Activated naive CD8-positive, alpha-beta T cell treated with anti-CD3 and anti-CD28 coated beads, Interleukin-2, amount 50 U/mL, for 24 hours (primary cell): ENCODE measurements at regions not wholly inside any gene's neighbourhood (a gene's known extent, or its start where the extent isn't known, plus 50 kb on each side); places are given as distances from the start of the nearest gene placed in this dataset.
"Not testable (repeated sequence)": the region's sequence is repeated elsewhere in the genome, so short reads cannot be mapped to it uniquely, and the experiment has no call there.

Source experiments
- ATAC-seq: fragments of 150-1000 bp; cut with Tn5 transposase; one replicate; pipeline ENCODE4 v1.10.0; 2021
- DNase-seq: peaks from one replicate; pipeline ENCODE4 v3.0.0; 2021
- H3K27ac Mint-ChIP-seq: one replicate; pipeline ENCODE4 v1.8.0; 2021; ENCODE audit warnings: mild to moderate bottlenecking, mixed read lengths
- H3K27me3 Mint-ChIP-seq: one replicate; pipeline ENCODE4 v1.8.0; 2021; ENCODE audit warnings: mixed read lengths
- H3K36me3 Mint-ChIP-seq: one replicate; pipeline ENCODE4 v1.8.0; 2021; ENCODE audit warnings: low read depth, mixed read lengths
- H3K4me1 Mint-ChIP-seq: one replicate; pipeline ENCODE4 v1.8.0; 2021; ENCODE audit warnings: mixed read lengths
- H3K4me3 Mint-ChIP-seq: one replicate; pipeline ENCODE4 v1.8.0; 2021; ENCODE audit warnings: mild to moderate bottlenecking, moderate library complexity, mixed read lengths
- H3K9me3 Mint-ChIP-seq: one replicate; pipeline ENCODE4 v1.8.0; 2021; ENCODE audit warnings: mixed read lengths

DNA sequence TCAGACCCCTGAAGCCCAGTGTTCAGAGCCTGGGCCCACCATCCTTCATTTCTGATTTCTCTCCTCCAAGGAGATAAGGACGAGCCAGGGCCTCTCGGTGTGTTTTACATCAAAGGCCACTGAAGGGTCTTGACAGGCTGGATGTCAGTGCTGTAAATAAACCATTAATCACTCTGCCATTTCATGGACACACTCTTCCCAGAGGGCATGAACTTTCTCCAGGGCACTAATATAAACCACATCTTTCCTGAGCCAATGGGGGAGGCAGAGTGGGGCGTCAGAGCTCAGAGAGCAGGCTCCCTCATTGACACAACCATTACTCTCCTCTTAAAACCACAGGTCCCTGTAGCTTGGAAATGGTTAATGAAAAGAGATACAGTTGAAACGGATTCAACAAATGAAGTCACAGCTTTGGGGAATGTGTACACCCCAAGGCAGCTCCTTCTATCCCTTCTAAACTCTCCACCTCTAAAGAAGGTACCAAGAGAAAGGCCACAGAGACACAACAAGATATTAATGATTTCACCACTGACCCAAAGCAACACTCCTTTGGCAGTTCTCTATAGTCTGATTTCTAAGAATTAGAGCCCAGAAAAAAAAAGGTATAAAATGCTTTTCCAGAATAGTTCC lies 200.6 kb downstream of the CHIC2 start:
- H3K9me3 Mint-ChIP-seq: no peaks in the 10 kb centered on the region
- no peaks in the 10 kb centered on the region for H3K4me1 Mint-ChIP-seq
- H3K36me3 Mint-ChIP-seq: no peaks in the 10 kb centered on the region
- DNase-seq (no peak), ATAC-seq (no peak)
- peaks cover 4% of the 10 kb centered on the region for H3K27me3 Mint-ChIP-seq
- H3K27ac Mint-ChIP-seq: no peak overlapping the region
- no peak overlapping the region for H3K4me3 Mint-ChIP-seq

DNA sequence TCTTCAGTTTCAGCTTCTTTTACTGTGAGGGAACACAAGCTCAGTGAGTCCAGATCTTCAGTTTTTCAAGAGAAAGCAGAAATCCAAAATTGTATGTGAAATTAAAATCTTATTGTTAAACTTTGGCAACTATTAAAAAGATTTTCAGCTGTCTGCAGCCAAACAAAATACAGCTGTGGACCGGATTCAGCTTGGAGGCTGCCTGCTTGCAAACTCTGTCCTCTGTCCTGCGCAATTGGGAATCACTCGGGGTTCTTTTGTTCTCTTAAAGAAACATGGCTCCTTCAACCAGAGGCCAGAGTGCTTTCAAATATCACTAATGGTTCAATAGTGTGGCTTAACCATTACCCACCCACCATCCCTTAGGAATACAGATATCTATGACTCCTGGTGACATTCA lies 201.2 kb downstream of the CHIC2 start:
- H3K27ac Mint-ChIP-seq: no peak overlapping the region
- H3K4me3 Mint-ChIP-seq: no peak overlapping the region
- ATAC-seq: no peak
- no peaks in the 10 kb centered on the region for H3K4me1 Mint-ChIP-seq
- DNase-seq: no peak
- H3K36me3 Mint-ChIP-seq: no peaks in the 10 kb centered on the region
- H3K27me3 Mint-ChIP-seq: peaks cover 4% of the 10 kb centered on the region
- no peaks in the 10 kb centered on the region for H3K9me3 Mint-ChIP-seq

DNA sequence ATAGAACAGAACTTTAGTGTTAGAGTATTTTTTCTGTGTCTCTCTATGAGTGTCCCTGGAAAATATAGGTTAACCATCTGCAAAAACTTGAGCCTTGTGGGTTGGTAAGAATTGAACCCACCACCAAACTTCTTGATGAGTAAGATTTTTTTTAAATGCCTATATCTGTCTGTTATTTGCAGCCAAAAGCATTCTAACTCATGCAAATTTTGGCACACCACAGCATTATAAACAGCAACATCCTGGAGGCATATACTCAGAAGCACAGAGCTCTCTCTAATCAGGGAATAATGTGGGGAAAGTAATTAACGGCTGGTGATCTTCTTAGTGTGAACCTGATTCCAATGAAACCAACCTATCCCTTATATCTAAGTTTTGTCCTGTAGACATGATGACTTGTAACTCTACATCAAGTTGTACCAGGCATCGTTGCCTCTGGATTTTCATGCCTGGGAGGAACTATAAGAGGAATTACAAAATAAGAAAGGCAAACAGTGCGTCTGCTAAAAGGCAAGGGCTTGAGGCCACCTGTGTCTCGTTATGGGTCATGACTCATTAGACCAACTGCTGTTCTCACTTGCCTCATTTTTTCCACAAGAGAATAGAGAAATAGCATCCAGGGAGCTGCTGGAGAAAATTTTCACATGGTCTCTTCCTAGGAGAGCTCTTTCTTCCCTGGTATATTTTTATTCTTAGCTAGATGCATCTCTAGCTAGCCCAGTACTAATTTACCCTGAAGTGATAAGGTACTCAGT lies 202.4 kb downstream of the CHIC2 start:
- no peak overlapping the region for H3K27ac Mint-ChIP-seq
- H3K9me3 Mint-ChIP-seq: no peaks in the 10 kb centered on the region
- H3K36me3 Mint-ChIP-seq: no peaks in the 10 kb centered on the region
- no peaks in the 10 kb centered on the region for H3K4me1 Mint-ChIP-seq
- peaks cover 2% of the 10 kb centered on the region for H3K27me3 Mint-ChIP-seq
- ATAC-seq: no peak
- no peak overlapping the region for H3K4me3 Mint-ChIP-seq
- no peak for DNase-seq

DNA sequence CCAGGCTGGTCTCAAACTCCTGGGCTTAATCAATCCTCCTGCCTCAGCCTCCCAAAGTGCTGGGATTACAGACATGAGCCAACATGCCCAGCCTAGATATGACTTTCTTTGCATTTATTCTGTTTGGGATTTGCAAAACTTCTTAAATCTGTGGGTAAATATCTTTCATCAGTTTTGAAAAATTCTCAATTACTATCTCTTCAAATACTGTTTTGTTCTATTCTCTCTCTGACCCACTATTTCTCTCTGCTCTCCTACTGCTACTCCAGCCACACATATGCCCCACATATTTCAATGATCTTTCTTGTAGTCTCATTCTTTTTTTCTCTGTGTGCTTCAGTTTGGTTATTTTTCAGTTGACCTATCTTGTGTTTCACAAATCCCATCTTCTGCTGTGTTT lies 205.1 kb downstream of the CHIC2 start:
- H3K9me3 Mint-ChIP-seq: no peaks in the 10 kb centered on the region
- no peaks in the 10 kb centered on the region for H3K36me3 Mint-ChIP-seq
- H3K4me1 Mint-ChIP-seq: peaks cover 4% of the 10 kb centered on the region
- H3K4me3 Mint-ChIP-seq: no peak overlapping the region
- peaks cover 2% of the 10 kb centered on the region for H3K27me3 Mint-ChIP-seq
- DNase-seq (no peak), ATAC-seq (no peak)
- H3K27ac Mint-ChIP-seq: no peak overlapping the region

DNA sequence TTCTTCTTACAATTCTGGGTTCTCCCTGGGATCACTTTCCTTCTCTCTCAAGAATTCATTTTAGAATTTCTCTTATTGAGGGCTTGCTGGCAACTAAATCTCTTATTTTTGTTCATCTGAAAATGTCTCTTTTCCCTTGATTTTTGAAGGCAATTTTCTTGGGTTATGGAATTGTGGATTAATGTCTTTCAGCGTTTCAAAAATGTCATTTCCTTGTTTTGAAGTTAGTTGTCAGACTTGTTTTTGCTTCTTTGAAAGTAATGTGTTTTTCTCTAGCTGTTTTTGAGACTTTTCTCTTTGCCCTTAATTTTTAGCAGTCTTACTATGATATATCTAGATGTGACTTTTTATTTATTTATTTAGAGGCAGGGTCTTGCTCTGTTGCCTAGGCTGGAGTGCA lies 205.7 kb downstream of the CHIC2 start:
- no peaks in the 10 kb centered on the region for H3K9me3 Mint-ChIP-seq
- no peak overlapping the region for H3K27ac Mint-ChIP-seq
- no peaks in the 10 kb centered on the region for H3K36me3 Mint-ChIP-seq
- ATAC-seq: no peak
- H3K4me3 Mint-ChIP-seq: no peak overlapping the region
- H3K27me3 Mint-ChIP-seq: peaks cover 2% of the 10 kb centered on the region
- no peak for DNase-seq
- peaks cover 4% of the 10 kb centered on the region for H3K4me1 Mint-ChIP-seq

DNA sequence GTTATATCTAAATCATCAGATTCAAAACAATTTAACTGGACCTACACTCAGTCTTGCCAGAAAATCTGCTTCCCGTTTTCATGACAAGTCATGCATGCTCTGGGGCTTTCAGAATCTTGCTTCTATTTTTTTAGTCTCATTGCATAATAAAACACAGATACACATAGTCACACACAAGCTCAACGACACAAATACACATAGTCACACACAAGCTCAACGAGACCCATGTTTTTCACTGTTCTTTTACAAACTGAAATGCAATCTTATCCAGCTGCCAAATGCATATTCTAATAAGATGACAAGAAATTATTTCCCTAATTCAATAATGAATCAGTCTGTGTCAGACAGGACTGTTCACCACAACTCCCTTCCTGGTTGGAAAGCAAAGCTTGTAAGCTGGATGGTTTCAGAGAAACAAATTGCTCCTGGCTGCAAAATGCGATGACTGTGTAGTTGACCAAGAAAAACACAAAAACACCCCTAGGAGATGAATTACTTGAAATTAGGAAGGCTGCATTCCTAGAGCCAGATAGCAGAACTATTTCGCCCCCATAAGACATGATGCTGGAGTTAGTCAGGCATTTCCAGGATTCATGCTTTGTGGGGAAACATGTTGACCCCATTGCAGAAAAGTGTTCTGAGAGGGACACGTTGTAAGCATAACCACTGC lies 208.7 kb downstream of the CHIC2 start:
- no peak overlapping the region for H3K27ac Mint-ChIP-seq

DNA sequence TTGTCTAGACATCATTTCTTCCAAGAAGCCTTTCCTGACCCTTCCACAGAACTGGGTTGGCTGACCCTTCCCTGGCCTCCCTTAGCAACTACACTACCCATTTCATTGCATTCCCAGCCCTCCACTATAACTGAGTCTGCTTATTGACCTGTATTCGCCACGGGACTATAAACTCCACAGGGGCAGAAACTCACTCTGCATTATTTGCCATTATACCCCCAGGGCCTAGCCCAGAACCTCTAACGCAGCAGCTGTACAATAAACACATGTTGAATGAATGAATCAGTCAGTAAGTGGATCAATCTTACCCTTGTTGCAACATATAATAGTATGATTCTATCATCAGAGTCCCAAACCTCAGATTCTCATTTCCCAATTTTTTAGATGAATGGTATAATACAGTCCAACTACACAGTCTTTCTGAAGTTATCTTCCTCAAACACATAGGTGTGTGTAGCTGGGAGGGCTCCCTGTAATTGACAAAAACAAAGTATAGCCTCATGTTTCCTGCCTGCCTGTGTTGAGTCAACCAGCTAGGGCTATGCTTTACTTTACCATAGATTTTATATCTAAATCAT lies 209.3 kb downstream of the CHIC2 start:
- H3K27ac Mint-ChIP-seq: no peak overlapping the region

More for the DNA sequence above, 208.7 kb downstream of the CHIC2 start:
- DNase-seq (no peak), ATAC-seq (no peak)
- H3K9me3 Mint-ChIP-seq: no peaks in the 10 kb centered on the region
- H3K36me3 Mint-ChIP-seq: no peaks in the 10 kb centered on the region
- peaks cover 4% of the 10 kb centered on the region for H3K4me1 Mint-ChIP-seq
- no peaks in the 10 kb centered on the region for H3K27me3 Mint-ChIP-seq
- H3K4me3 Mint-ChIP-seq: no peak overlapping the region

DNA sequence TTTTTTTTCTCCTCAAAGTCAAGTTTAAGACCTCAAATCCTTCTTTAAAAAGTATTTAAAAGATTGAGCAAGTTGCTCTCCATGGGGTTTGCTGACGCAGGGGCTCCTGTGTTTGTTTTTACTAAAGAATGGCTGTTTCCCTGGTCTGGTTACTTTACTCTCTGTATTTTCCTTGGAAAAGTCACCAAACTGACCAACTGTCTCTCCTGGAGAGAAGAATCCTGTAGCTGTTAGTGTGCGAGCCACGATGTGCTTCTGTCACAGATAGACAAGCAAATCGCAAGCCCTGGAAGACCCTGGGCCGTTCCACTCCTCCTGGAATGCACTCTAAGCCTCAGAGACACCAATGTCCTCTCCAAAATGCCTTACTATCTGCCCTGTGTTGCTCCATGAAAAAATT lies 212.1 kb downstream of the CHIC2 start:
- Mint-ChIP-seq H3K4me1 (peaks cover 4% of the 10 kb centered on the region), H3K27ac (no peak overlapping the region), H3K36me3 (no peaks in the 10 kb centered on the region), H3K9me3 (no peaks in the 10 kb centered on the region), H3K27me3 (no peaks in the 10 kb centered on the region), H3K4me3 (no peak overlapping the region)
- DNase-seq (no peak), ATAC-seq (no peak)

More for the DNA sequence above, 209.3 kb downstream of the CHIC2 start:
- Mint-ChIP-seq H3K4me1 (peaks cover 4% of the 10 kb centered on the region), H3K27me3 (no peaks in the 10 kb centered on the region), H3K9me3 (no peaks in the 10 kb centered on the region), H3K36me3 (no peaks in the 10 kb centered on the region), H3K4me3 (no peak overlapping the region)
- ATAC-seq (no peak), DNase-seq (no peak)

DNA sequence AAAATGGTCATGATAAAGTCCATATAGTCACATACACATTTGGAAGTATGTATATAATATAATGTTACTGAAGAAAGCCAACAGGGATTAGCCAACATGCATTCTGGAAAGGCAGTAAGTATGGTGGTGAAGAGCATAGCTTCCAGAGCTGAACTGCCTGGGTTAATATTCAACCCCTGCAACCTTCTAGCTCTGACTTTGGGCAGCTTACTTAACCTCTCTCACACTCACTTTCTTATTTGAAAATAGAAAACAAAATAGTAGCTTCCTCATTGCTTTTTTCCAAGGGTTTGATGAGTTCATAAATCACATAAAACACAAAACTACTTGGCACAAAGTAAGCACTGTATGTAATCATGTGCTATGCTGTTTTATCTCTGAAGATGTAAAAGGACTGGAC lies 216.4 kb downstream of the CHIC2 start:
- DNase-seq (no peak), ATAC-seq (no peak)
- H3K27me3 Mint-ChIP-seq: peaks cover 6% of the 10 kb centered on the region
- no peaks in the 10 kb centered on the region for H3K9me3 Mint-ChIP-seq
- no peaks in the 10 kb centered on the region for H3K36me3 Mint-ChIP-seq
- no peak overlapping the region for H3K4me3 Mint-ChIP-seq
- H3K27ac Mint-ChIP-seq: no peak overlapping the region
- no peaks in the 10 kb centered on the region for H3K4me1 Mint-ChIP-seq

DNA sequence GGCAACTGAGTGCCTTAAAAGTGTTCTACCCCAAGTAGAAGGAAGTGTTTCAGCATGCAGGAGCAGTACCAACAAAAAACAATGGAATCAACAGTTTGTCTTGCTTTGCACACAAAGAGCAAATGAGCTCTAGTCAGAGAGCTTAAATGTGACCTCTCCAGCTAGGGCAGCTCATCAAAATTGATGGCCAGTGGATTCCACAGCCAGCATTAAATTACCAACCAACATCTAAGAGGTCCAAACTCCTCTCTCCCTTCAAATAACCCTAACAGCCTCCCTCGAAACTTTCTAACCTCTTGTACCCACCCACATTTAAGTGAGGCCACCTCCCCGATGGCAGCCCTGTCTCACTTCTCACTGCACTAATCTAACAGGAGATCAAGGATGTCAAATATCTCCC lies 219.9 kb downstream of the CHIC2 start:
- Mint-ChIP-seq H3K27me3 (peaks cover 10% of the 10 kb centered on the region), H3K36me3 (no peaks in the 10 kb centered on the region), H3K27ac (no peak overlapping the region), H3K9me3 (peaks cover 6% of the 10 kb centered on the region), H3K4me1 (no peaks in the 10 kb centered on the region), H3K4me3 (no peak overlapping the region)
- ATAC-seq: no peak
- DNase-seq: no peak

DNA sequence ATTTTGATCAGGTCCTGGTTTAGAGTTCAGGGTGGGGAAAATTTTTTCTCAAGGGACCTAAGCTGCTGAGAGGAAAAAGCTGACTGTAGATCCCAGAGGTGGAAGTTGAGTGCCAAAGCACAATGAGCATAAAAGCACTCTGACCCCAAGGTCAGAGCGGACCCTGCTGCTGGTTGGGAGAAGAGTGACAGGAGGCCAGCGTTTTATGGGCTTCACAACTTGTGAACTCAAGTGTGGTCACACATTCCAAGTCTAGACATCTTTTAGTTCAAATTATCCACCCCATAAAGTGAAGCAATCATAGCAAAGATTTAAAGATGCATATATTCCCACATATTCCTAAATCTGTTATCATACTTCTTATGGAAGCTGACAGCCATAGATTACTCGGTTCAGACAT lies 220.3 kb downstream of the CHIC2 start:
- Mint-ChIP-seq H3K27ac (no peak overlapping the region), H3K4me1 (no peaks in the 10 kb centered on the region)
- no peak for ATAC-seq

DNA sequence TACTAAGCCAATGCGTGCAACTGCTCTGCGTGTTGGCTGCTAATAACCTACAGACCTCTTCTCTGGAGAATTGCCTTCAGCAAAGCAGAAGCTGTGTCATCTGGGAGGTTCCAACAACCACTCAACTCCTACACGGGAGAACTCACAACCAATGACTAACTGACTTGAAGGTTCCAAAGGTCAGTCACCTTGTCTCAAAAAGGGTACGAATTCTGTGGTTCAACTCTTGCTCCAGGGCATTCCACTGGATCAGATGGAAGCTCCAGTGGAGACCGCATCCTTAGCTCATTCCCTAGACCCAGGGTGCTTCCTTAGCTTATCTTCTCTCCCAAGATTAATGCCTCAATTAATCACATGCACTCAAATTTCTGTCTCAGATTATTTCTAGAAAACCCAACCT lies 222.7 kb downstream of the CHIC2 start:
- no peak overlapping the region for H3K4me3 Mint-ChIP-seq
- H3K4me1 Mint-ChIP-seq: no peaks in the 10 kb centered on the region
- H3K9me3 Mint-ChIP-seq: peaks cover 6% of the 10 kb centered on the region
- H3K36me3 Mint-ChIP-seq: no peaks in the 10 kb centered on the region
- H3K27ac Mint-ChIP-seq: no peak overlapping the region
- no peak for DNase-seq
- ATAC-seq: no peak
- H3K27me3 Mint-ChIP-seq: peaks cover 10% of the 10 kb centered on the region

More for the DNA sequence above, 220.3 kb downstream of the CHIC2 start:
- no peak overlapping the region for H3K4me3 Mint-ChIP-seq
- H3K9me3 Mint-ChIP-seq: peaks cover 6% of the 10 kb centered on the region
- no peaks in the 10 kb centered on the region for H3K36me3 Mint-ChIP-seq
- H3K27me3 Mint-ChIP-seq: peaks cover 10% of the 10 kb centered on the region
- no peak for DNase-seq

DNA sequence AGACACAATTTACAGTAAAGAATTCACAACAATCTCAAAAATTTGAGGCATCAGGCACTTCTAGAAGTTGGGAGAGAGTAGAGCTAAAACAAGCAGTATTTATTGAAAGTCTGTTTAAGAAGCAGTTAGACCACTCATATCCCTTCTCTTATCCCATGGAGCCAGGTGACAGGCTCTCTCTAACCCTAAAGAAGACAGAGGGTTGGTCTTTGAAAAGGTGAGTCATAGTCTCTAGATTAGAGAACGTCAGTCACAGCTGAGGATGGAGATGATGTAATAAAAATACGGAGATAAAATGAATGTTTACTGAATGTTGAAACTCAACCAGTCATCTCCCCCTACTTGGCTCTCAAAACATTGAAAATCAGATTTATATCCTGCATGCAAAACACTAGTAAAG lies 223.8 kb downstream of the CHIC2 start:
- Mint-ChIP-seq H3K9me3 (peaks cover 6% of the 10 kb centered on the region), H3K27me3 (peaks cover 12% of the 10 kb centered on the region), H3K36me3 (no peaks in the 10 kb centered on the region), H3K27ac (no peak overlapping the region), H3K4me3 (no peak overlapping the region), H3K4me1 (no peaks in the 10 kb centered on the region)
- DNase-seq (no peak), ATAC-seq (no peak)

DNA sequence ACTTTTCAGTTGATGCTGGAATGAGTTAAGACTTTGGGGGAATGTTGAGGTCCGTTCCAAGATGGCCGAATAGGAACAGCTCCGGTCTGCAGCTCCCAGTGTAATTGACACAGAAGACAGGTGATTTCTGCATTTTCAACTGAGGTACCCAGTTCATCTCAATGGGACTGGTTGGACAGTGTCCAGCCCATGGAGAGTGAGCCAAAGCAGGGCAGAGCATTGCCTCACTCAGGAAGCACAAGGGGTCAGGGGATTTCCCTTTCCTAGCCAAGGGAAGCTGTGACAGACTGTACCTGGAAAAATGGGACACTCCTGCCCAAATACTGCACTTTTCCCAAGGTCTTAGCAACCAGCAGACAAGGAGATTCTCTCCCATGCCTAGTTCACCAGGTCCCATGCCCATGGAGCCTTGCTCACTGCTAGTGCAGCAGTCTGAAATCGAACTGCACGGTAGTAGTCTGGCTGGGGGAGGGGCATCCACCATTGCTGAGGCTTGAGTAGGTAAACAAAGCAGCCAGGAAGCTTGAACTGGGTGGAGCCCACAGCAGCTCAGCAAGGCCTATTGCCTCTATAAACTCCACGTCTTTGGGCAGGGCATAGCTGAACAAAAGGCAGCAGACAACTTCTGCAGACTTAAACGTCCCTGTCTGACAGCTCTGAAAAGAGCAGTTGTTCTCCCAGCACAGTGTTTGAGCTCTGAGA lies 231.0 kb downstream of the CHIC2 start:
- H3K27ac Mint-ChIP-seq, H3K4me3 Mint-ChIP-seq: not testable (repeated sequence)

More for the DNA sequence above, 231.0 kb downstream of the CHIC2 start:
- H3K36me3 Mint-ChIP-seq, ATAC-seq, H3K4me1 Mint-ChIP-seq, DNase-seq, H3K27me3 Mint-ChIP-seq: not testable (repeated sequence)
- peaks cover 19% of the 10 kb centered on the region for H3K9me3 Mint-ChIP-seq
